ENCODE measurements at regions not wholly inside any gene's neighbourhood (a gene's known extent, or its start where the extent isn't known, plus 50 kb on each side); places are given as distances from the start of the nearest gene placed in this dataset.

- no peak for TF ChIP-seq REST (IDR thresholded peaks at IDR 0.05)
- TF ChIP-seq POLR2A (IDR thresholded peaks at IDR 0.05; ENCODE audit: low read length): no peak
- no peak for TF ChIP-seq CTCF (IDR thresholded peaks at IDR 0.05)
- TF ChIP-seq MAX (IDR thresholded peaks at IDR 0.05): no peak
Observed at GRCh38 chr4:133439830-133440229, 290.7 kb downstream of the PCDH10 start.

Measured in A549 (cell line).